NCI-H2029 treated with DMSO at 0.1 percent for 48 hours (cell line): ENCODE measurements at regions not wholly inside any gene's neighbourhood (a gene's known extent, or its start where the extent isn't known, plus 50 kb on each side); places are given as distances from the start of the nearest gene placed in this dataset.

Experiments
- DNase-seq: peaks from one replicate; lab custom pipeline; 2025; lab: John Stamatoyannopoulos, UW

DNA sequence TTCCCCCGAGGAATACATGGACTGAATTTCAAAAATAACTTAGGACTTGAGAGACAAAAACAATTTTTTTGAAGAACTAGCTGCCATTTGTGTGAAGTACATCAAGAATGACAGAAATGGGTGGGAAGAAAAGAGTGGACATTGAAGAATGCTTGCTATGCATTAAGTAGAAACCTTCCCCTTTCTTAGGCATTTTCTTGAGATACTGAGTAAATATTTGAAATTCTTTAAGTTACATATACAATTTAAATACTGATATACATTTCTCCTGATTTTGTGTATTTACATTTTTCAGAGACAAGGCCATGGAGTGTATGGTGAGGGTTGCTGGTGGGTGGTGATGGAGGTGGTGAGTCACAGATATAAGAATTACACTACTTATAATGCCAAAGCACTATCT lies 319.3 kb upstream of the ADAMTSL1 start:
- no peak for DNase-seq

DNA sequence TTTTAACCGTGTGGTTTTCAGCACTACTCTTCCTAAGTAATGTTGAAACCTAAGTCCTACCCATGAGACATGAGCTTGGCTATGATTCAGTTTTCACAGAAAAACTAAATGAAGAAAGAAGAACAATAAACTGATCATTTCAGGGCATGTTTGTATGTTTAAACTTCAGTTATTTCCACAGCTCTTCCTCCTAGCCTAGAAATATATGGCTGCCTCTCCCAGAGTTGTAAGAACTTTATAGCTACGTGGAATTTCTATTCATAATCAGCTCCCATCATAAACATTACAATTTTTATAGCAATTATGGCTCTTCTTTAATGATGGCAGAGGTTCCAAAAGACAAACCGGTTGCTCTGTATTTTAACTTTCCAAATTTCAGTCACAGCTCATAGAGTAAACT lies 314.7 kb upstream of the ADAMTSL1 start:
- DNase-seq: no peak

DNA sequence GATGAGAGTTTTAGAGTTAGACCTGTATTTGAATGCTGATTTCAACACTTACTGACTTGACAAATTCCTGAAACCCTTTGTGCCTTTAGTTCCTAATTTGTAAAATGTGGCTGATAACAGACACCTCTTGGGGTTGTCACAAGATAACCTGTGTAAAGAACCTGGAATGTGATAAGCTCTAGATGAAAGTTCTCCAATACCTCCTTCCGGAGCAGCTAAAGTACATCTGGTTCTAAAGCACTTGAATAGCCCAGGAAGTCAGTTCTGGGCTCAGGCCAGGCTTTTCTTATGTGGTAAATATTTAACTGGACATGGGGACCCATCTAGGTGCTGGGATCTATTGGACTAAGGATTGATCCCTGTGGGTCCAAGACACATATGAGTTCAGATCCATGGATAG lies 310.8 kb upstream of the ADAMTSL1 start:
- DNase-seq: no peak

GRCh38 chr9:18167733-18168132 lies 306.2 kb upstream of the ADAMTSL1 start:
- no peak for DNase-seq

DNA sequence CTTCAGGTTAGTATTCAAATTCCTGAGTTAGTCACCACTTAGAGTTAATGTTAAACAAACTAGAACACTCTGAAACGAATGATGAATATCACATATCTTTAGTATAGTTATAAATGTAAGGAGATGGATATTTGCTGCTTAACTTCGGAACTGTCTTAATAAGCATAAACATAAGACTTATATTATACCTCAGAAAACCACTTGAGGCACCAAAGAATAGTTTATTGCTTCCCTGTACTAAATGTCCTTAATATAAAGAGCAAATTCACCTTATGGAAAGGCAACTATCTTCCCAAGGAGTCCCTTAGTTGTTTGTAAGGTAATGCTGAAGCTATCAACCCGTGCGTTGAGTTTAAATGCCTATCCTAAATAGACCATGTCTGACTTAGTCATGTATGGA lies 300.0 kb upstream of the ADAMTSL1 start:
- no peak for DNase-seq

DNA sequence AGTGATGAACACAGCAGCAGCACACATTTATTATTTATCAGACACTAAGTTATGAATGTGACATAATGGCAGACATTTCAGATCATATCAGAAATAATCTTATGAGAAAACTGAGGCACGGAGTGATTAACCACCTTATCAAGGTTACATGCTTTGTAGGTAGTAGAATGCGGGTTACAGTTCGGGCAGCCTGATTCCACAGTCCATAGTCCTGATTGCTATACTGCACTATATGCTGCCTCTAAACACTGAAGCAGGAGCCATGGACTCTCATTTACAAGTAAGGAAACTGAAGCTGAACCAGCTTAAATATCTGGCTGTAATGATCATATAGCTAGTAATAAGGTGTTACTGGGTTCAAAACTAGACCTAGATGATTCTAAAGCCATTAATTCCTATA lies 291.3 kb upstream of the ADAMTSL1 start:
- DNase-seq: no peak

- DNase-seq: no peak
Observed at GRCh38 chr9:18183974-18184373, 290.0 kb upstream of the ADAMTSL1 start.

DNA sequence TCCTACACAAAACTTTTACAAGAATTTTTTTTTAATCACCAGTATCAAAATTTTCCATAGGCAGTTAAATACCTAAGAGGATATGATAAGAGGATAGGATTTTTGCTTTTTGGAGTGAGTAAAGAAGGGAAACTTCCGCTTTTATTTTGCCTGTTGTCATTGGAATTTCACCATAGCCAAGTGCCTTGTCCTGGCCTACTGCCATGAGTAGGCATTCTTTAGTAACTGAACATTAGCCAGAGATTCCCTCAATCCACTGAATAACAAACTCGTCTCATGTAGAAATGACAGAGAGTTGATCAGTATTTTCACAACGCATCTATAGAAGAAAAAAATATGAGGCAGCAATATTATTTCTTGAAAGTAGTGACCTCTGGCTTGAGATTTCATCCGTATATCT lies 289.6 kb upstream of the ADAMTSL1 start:
- DNase-seq: no peak

GRCh38 chr9:18185196-18185595 lies 288.8 kb upstream of the ADAMTSL1 start:
- DNase-seq: no peak

DNA sequence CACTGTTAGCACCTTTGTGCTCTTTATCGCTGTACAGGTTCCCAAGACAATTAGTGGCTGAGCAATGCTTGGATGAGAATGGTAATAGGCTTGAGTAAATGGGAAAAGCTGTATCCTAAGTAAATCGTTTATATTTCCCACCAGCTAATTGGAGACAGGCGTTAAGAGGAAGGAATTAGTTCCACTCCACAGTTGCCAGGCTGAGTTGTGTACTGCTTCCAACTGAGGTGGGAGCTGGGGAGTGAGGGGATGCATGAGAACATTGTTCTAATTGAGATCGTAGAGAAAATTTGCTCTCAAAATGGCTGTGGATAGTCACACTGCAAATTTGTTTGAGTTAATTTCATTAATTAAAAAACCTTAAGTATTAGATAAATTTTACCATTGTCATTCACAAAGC lies 285.0 kb upstream of the ADAMTSL1 start:
- no peak for DNase-seq

GRCh38 chr9:18189871-18190670 lies 283.9 kb upstream of the ADAMTSL1 start:
- peak; percentile 1 for DNase-seq

DNA sequence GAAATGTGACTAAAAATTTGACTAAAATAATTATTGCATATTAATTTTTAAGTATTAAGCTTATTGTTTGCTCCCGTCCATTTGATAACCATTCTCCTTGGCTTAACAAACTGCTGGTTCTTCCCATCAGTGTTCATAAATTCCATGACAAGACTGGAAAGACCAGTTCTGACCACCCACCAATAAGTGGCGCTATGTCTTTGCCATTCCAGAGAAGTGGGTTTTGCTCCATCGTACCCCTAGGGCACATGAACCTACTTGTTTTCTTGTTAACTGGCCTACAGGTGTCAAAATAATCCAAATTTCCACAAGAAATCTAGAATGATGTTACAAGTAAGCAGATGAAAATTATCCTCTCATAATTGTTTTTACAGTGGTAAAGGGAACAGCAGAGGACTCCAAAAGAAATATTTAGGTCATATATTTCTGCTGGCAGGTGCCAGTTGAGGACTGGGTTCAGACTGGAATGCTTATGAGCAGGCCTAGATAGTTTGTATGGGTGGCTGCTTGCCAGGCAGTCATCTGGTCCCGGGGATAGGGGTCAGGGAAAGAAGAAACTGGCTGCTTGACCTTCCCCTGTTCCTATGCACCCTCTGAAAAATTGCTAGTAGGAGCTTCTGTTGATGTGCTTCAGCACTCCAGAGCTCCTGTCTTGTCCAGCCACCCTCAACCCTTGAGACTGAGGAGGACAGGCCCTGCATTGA lies 283.1 kb upstream of the ADAMTSL1 start:
- no peak for DNase-seq

DNA sequence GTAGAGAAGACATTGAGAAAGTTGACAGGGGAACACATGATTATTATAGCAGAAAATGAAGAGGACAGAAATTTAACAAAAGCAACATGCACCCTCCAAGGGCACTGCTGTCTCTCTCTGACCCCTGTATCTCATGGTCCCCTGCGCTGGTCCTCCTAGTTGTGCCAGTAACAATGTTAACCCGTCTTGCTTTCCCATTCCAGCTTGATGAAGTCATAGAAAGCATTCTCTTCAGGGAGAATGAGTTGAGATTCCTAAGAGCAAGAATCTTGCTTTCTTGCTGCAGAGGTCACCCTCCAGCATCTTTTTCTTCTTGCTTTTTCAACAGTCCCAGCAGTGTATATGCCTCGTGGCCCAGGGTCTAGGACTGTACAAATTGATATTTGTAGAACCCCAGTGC lies 279.6 kb upstream of the ADAMTSL1 start:
- DNase-seq: no peak

- no peak for DNase-seq
Observed at GRCh38 chr9:18195223-18195622, 278.7 kb upstream of the ADAMTSL1 start.

DNA sequence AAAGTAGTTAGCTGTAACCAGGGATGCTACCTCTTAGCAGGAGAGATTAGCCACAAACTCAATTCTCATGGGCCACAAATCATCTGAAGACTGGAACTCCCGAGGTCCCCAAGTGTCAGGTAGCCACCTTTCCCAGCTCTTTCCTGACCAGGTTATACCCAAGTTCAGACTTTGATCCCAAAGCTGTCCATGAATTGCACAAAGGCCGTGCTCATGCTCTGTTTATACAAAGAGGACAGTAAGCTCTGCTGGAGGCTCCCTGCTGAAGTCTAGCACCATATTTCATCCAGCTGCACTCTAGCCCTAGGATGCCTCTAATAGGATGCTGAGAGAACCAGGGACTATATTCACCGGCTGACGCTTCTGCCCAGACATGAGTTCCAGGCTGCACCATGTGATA lies 271.0 kb upstream of the ADAMTSL1 start:
- no peak for DNase-seq

- DNase-seq: no peak
Observed at GRCh38 chr9:18207735-18208134, 266.2 kb upstream of the ADAMTSL1 start.

- DNase-seq: no peak
Observed at GRCh38 chr9:18208166-18209059, 265.5 kb upstream of the ADAMTSL1 start.

DNA sequence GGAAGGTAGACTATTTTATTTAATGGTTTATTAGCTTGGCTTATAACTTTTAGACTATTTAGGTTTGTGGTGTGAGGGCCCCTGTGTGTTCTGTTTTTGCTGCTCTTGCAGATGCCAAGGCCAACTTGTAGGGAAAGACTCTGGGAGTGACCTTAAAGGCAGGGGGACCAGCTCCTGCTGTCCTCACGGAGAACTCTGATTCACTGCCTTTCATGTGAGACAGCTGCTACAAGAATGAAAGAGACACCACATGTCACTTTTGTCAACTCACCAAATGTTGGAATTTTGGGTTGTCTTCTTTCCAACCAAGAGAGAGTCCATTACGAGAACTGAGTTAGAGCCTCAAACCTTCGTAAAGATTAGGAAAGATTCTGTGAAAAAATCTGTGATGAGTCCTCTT lies 258.3 kb upstream of the ADAMTSL1 start:
- DNase-seq: no peak

DNA sequence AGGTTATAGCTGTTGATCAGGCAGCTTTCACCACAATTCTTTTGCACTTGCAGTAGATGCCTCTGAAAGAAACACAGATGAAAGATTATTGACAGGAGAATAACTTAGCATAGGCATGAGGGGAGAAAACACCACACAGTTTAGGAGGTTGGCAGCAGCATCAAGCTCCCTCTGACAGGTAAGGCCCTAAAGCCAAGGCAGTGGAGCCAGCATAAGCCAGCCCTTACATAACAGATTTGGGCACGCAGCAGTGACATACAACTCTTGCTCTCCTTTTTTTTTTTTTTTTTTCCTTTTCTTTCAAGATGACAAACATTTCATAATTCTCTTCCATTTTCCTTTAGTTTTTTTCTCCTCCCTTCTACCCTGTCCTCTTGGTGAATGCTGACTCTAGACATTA lies 257.6 kb upstream of the ADAMTSL1 start:
- no peak for DNase-seq

DNA sequence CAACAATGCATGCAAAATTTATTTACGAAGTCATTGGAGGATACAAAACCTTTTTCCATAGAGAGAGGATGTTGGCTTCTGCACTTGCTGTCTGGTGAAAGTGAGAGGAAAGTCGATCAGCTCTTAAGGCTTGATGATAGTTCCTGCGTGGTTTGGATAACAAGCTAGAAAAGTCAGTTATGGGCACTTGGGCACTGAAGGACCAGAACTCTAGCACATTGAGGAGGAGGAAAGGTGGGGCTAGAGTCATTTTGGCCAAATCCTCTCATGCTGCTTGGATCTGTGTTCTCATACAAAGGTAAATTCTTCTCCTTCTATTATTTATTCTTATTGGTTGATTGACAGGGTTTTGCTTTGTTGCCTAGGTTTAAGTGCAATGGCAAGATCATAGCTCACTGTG lies 245.9 kb upstream of the ADAMTSL1 start:
- DNase-seq: peak; percentile 0

GRCh38 chr9:18229992-18230676 lies 243.8 kb upstream of the ADAMTSL1 start:
- DNase-seq: no peak

- DNase-seq: no peak
Observed at GRCh38 chr9:18233311-18233710, 240.6 kb upstream of the ADAMTSL1 start.
